ENCODE measurements at regions not wholly inside any gene's neighbourhood (a gene's known extent, or its start where the extent isn't known, plus 50 kb on each side); places are given as distances from the start of the nearest gene placed in this dataset.

- no peak overlapping the region for H3K27ac ChIP-seq (ENCODE audit: extremely low read length, insufficient read depth, low read length)
- ATAC-seq (no peak), DNase-seq (ENCODE audit: low spot score) (no peak), FAIRE-seq (no peak)
- H3K4me2 ChIP-seq (ENCODE audit: low read depth, low read length), result no peak overlapping the region
- H3K27me3 ChIP-seq (ENCODE audit: control insufficient read depth in 1 of 2, insufficient read depth in 2 of 2, low read length in 2 of 2), result no peaks in the 10 kb centered on the region; a peak in 1 of 5 replicates
- H3K4me1 ChIP-seq (ENCODE audit: insufficient read depth, low read length), result no peaks in the 10 kb centered on the region
- in situ Hi-C loops (cut with HindIII; ENCODE audit: extremely low pct_ligation_motif_present, low pct_unique_long_range_greater_than_20kb), result no loop called here
- H2AFZ ChIP-seq (ENCODE audit: low read length), result no peak overlapping the region
- BruUV-seq (replicated peaks), result no TSS peak
- intact Hi-C loops (cut with micrococcal nuclease; ENCODE audit: unreplicated experiment), result no loop called here
- POLR2A ChIA-PET, result no interaction called here
- TF ChIP-seq ZNF354B (CRISPR knock-in tag; IDR thresholded peaks at IDR 0.05), result no peak
- no peak for TF ChIP-seq FOXK2 (IDR thresholded peaks at IDR 0.05)
- TF ChIP-seq ZNF468 (CRISPR knock-in tag; IDR thresholded peaks at IDR 0.05), result no peak
- no peak for TF ChIP-seq KDM5B (CRISPR knock-in tag; IDR thresholded peaks at IDR 0.05; ENCODE audit: borderline replicate concordance)
- TF ChIP-seq HINFP (CRISPR knock-in tag; IDR thresholded peaks at IDR 0.05; ENCODE audit: low read depth), result no peak
- no peak for TF ChIP-seq THYN1 (CRISPR knock-in tag; IDR thresholded peaks at IDR 0.05; ENCODE audit: borderline replicate concordance, low read depth)
- no peak for TF ChIP-seq ZNF891 (CRISPR knock-in tag; IDR thresholded peaks at IDR 0.05)
- no peak for TF ChIP-seq TRAFD1 (CRISPR knock-in tag; IDR thresholded peaks at IDR 0.05; ENCODE audit: borderline replicate concordance)
- no peak for TF ChIP-seq ZNF10 (CRISPR knock-in tag; IDR thresholded peaks at IDR 0.05; ENCODE audit: borderline replicate concordance, low read depth)
- TF ChIP-seq RFXANK (CRISPR knock-in tag; IDR thresholded peaks at IDR 0.05), result no peak
- TF ChIP-seq ZNF746 (CRISPR knock-in tag; IDR thresholded peaks at IDR 0.05), result no peak
- TF ChIP-seq EEA1 (CRISPR knock-in tag; IDR thresholded peaks at IDR 0.05; ENCODE audit: borderline replicate concordance), result no peak
- no peak for TF ChIP-seq LBX2 (CRISPR knock-in tag; IDR thresholded peaks at IDR 0.05; ENCODE audit: borderline replicate concordance)
- H3K4me3 ChIP-seq (replicated peaks in 1 of 3; ENCODE audit: insufficient read depth in 1 of 3, low read depth in 2 of 3, low read length in 3 of 3), result no peak overlapping the region
- CTCF ChIA-PET (ENCODE audit: low intra/inter-chr PET ratio, low total read pairs), result no interaction called here
- no peaks in the 10 kb centered on the region for H3K9me3 ChIP-seq (ENCODE audit: low read length)
- no peaks in the 10 kb centered on the region for H3K36me3 ChIP-seq (replicated peaks in 1 of 2; ENCODE audit: control insufficient read depth in 1 of 2, insufficient read depth in 2 of 2, low read length in 2 of 2)
- H4K20me1 ChIP-seq (ENCODE audit: insufficient read depth, low read length), result no peaks in the 10 kb centered on the region
- 44% methylated on average over 5 of the region's 5 CpGs for WGBS (ENCODE audit: low lambda C conversion rate)
- no peaks in the 10 kb centered on the region for H3K79me2 ChIP-seq (ENCODE audit: insufficient read depth, low read length)
- H3K9ac ChIP-seq (ENCODE audit: insufficient read depth, low read depth, low read length), result no peak overlapping the region
Observed at GRCh38 chr2:18950361-18950851, 361.0 kb upstream of the NT5C1B start.
